Suprapubic skin (tissue), 4 donors: ENCODE measurements at regions not wholly inside any gene's neighbourhood (a gene's known extent, or its start where the extent isn't known, plus 50 kb on each side); places are given as distances from the start of the nearest gene placed in this dataset.

Source experiments
- CTCF ChIP-seq, 2 donors: fragments of 200-600 bp in 1 of 2; fragments of 450-650 bp in 1 of 2; sonication (generic) in 1 of 2; IDR thresholded peaks; one replicate each; pipeline ENCODE4 v1.5.1; 2016 to 2019; ENCODE audit warnings: antibody characterized with exemption in 2 of 2, mild to moderate bottlenecking in 1 of 2, moderate library complexity in 1 of 2
- POLR2A ChIP-seq, 2 donors: fragments of 450-650 bp; IDR thresholded peaks; one replicate each; pipeline ENCODE4 v1.6.1; 2017; ENCODE audit warnings: antibody characterized with exemption in 2 of 2, mild to moderate bottlenecking in 2 of 2, moderate library complexity in 2 of 2
- POLR2AphosphoS5 ChIP-seq, 3 donors: sonication (generic); formaldehyde crosslinking; IDR thresholded peaks; one replicate each; pipeline ENCODE4 v1.6.1; 2017; ENCODE audit warnings: antibody characterized with exemption in 3 of 3

DNA sequence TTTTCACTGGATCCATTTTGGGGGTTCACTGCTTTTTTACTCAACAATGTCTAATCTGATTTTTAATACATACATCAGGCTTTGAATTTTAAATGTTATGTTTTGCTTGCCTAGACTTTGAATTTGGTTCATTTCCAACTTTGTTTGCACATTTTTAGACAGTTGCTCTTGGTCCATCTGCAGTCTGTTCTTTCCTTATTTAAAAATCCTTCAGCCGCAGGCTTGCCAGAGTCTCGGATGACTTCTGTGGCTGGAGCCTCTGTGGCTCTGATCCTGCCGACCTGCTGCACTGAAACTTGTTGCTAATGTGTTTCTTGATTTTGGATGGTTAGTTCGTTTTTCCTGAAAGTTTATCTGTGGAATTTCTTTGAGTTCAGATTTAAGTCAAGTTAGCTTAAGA is 172.0 kb upstream of the ALKAL2 start:
- TF ChIP-seq CTCF (IDR thresholded peaks at IDR 0.05) (no peak), POLR2A (IDR thresholded peaks at IDR 0.05) (no peak), POLR2AphosphoS5 (IDR thresholded peaks at IDR 0.05) (no peak)
